Renal cortical epithelial cell (primary cell): ENCODE measurements at regions not wholly inside any gene's neighbourhood (a gene's known extent, or its start where the extent isn't known, plus 50 kb on each side); places are given as distances from the start of the nearest gene placed in this dataset.

Experiments
- DNase-seq: peaks from one replicate; pipeline ENCODE4 v3.0.0-alpha.2; 2011; ENCODE audit warnings: low read depth

DNA sequence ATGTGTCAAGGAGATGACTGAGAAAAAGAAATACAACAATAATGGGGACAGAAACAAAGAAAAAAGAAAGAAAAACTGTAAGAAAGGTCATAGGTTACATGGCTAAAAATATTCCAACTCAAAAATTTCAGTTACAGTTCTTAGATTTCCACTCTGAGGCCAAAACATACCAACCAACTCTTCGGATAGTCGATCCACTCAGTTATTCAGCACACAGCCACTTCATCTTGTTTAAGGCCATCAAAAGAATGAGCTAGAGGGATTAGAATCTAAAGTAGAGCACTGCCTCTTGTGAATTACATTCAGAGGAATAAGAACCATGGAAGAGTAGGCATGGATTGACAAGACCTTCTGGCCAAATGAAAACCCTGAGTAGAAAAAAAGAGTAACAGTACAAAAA is 277.0 kb downstream of the MRPL39 start:
- no peak for DNase-seq

DNA sequence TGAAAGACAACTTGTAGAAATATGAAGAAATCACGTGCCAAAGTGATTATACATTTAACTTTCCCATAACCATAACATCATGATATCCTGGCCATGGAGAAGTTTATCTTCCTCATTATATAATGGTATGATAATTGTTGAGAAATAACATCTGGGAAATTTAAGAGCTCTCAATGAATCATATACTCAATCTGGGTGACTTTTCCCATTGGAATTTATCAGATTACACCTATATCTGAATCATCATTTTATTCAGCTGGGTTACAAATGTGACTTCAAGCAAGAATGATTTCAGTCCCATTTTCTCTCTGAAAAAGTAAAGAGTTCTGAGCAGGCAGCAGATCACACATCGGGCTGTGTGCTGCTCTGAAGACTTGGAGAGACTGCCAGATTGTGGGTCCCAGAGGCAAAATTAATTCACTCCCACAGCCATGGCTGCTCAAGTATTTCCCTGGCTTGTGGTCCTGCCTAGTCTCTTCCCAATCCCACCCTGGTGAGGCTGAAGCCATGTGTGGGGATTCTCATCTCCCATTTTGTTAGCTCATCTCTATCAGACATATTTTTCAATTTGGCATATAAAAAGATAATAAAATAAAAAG is 278.0 kb downstream of the MRPL39 start:
- DNase-seq: peak; percentile 77

DNA sequence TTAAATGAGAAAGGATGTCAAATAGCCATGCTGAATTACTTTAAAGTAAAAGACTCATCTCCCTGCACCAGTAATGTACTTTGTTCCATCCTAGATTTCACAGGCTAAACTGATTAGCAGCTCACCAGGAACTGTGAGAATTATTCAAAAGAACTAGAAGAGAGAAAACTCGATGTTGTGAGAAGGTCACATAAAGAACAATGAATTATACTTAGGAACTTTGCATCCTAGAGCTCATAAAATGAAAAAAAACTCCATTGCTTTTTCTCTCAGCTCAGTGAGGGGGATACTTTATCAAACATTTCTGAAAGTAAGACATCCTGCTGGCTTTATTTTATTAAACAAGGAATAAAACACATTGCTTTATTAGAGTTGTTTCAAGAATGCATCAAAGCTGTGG is 278.5 kb downstream of the MRPL39 start:
- no peak for DNase-seq

DNA sequence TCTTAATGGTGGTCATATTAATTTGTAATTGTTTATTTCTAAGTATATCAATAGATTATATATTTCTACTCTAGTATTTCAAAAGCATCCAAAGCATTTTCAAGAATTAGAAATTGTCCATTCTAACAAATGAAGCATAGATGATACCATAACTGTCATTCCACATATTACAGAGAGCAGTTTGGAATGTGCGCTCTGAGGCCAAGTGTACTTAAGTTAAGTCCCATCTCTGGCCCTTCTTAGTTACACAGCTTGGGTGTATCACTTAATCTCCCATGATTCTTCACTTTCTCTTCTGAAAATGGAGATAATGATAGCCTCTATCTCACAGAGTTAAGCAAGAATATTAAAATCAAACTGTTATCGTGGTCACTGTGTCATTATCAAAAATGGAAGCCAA is 281.1 kb downstream of the MRPL39 start:
- no peak for DNase-seq

DNA sequence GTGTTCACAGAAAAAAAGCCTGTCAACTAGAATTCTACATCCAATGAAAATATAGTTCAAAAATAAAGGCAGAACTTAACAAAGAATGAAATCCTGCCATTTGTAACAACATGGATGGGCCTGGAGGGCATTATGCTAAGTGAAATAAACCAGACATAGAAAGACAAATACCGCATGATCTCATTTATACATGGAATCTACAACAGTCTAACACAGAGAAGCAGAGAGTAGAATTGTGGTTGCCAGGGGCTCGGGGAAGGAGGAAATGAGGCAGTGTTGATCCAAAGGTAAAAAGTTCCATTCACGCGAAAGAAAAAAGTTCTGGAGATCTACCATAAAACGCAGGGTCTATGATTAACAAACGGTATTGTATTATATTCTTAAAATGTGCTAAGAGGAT is 282.6 kb downstream of the MRPL39 start:
- no peak for DNase-seq

DNA sequence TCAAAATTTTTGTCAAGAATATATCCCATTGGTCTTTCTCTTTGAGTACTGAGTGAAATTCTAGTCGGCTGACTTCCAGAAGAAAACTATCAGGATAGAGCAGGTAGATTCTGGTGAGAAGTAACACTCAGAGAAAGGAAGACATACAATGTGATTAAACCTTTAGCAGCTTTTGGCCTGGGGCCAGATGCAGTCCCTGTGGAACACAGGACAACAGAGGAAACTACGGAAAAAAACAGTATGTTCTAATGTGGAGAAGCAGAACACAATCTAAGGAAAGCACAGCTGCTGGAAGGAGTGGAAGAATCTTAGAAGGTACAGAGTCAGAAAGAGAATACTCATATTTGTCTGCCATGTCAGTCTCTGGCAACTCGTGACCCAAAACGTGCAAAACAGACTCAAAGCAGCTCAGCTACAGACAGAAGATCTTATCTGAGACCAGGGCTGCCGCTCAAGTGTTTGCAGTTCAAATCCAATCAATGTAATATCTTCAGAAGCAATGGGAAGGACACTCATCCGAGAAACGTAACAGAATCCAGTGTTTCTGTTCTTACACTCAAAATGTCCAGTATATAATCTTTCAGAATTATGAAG is 283.8 kb downstream of the MRPL39 start:
- DNase-seq: no peak

DNA sequence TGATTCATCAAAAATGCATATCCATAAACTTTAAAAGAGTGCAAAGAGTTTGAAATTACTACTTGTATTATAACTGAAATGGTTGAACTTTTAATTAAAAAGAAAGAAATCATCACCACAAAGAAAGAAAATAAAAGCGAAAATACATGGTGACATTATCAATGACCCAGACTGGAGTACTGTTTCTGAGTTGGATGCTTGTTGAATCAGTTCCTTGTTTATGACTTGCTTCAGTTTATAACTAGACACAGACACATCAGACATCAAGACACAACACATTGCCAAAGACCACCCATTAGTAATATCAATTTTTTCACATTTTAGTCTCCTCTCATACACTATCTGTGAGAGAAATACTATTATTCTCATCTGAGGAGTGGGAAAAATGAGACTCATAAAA is 293.0 kb downstream of the MRPL39 start:
- no peak for DNase-seq

DNA sequence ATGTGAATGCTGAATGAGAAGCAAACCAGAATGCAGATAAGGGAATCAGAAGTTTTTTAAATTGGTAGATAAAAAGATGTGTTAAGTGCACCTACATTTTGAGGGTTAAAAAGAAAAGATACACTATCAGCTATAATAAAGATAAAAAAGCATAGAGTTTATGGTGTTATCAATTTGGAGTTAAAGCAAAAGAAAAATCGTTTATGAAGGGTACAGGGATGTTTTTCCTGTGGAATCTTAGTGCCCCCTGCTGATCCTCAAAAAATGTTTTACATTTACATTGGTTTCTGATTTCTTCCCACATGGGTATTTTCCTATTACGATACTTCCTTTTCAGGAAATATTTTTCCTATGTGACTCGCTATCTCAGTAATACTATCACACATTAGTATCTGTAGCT is 293.5 kb downstream of the MRPL39 start:
- peak; percentile 18 for DNase-seq

DNA sequence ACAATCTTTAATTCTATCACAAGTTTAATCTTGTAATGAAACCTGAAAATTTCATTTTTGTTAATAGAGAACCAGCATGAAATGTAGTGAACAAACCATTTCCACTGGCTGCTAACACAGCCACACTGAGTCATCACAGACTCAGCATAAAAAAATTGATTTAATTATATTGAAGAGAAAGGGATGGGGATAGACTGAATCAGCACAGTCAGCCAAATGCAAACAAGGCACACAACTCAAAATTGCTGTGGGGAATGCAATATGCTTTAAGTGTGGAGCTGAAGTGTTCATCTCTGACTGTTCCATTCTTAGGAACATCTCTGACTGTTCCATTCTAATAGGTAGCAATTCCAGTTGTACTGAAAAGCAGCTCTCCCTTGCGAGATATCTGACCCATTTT is 299.8 kb downstream of the MRPL39 start:
- peak; percentile 29 for DNase-seq

DNA sequence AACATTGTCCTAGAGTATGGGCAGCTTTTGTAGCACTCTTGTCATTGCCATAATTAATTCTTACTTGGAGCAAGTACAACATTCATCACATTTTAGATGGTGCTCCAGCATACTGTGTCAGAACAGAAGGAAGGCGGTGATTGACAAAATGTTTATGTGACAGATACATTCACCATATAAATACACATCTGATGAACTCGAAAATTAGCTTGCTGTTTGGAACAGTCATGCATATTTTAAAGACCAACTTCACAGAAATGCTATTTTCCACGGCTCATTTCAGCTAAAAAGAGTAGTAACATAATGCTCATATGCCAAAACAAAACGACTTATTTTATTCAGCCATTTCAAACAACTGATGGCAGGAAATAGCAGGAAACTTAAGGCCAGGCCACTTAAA is 302.7 kb downstream of the MRPL39 start:
- DNase-seq: no peak

DNA sequence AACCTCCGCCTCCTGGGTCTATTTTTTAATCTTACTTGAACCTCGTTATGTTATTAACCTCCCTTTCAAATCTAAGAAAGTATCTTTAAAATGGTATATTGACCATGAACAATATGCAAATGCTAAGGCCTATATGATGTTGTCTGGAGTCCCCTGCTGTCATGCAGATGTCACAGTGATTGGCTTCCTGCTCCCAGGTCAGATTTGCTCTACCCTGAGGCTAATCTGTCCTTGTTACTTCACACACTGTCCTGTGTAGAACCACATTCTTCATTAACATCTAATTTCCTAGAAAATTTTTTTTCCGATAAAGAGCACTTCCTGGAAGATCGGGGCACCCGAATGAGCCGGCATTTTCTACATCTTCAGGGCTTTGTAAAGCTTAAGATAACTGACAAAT is 306.6 kb downstream of the MRPL39 start:
- DNase-seq: no peak

DNA sequence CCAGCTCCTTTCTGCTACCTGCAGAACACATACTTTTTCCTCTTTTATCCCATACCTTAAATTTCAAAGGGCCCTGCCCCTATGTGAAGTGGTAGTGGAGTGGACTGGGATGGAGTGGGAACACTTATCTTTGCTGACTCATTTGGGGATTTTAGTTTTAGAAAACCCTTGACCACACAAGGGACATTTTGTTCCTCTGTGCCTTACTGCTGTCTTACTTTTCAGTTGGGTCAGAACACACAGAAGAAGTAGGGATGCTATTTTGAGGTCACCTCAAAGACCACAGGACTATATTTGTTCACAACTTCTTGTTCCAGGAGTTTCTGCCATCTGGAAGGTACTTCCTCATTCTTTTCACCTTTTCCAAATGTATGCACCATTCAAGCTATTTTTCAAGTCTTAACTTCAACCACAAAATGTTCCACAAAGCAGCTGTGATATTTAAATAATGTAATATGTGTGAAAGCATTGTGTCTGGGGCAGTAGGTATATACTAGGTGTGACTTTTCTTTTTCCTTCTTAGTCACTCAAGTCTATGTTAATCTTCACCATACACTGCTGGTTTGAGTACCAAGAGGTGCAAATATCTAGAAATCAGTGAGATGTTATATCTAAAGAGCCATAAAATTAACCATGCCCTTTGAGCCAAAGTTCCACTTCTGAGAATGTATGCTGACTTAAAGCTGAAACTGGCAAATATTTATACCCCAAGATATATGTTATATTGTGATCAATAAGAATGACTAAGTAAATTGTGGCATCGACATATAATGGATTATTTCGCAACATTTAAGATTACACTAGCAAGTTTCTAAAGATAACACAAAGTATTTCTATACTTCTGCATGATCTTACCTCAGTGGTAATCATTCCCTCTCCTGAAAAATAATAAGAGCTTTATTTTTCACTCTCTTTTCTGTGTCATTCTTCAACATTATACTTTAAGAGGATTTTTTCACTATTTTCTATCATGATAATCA is 308.5 kb downstream of the MRPL39 start:
- DNase-seq: no peak

DNA sequence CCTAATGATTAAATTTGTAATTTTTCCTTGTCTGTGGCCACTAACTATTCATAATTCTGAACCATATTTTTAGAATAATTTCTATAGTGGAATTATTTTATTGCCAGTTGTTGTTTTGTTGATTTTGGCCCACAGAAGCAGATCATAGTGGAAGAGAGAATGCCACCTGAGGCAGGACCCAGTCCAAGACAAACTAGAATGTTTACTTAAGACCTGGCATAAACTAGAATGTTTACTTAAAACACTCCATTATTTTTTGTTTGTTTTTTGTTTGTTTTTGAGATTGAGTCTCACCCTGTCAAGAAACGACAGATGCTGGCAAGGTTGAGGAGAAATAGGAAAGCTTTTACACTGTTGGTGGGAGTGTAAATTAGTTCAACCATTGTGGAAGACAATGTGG is 310.2 kb downstream of the MRPL39 start:
- no peak for DNase-seq

DNA sequence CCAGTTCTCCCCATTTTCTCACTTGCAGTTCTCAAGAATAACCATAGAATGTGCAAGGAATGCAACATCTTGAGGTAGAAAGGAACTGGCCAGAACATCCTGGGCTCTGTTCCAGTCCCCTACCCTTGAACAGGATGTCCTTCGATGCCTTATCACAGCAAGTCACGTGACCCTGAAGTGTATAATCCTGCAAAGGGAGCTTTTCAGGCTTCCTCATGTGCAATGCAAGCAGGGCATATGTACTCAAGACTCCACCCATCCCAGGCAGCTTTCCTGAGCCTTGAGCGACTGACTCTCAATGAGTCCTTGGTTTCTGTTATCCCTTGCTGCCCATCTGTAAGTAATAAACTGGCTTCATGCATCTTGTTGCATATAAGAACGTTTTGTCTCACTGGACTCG is 311.0 kb downstream of the MRPL39 start:
- DNase-seq: no peak

DNA sequence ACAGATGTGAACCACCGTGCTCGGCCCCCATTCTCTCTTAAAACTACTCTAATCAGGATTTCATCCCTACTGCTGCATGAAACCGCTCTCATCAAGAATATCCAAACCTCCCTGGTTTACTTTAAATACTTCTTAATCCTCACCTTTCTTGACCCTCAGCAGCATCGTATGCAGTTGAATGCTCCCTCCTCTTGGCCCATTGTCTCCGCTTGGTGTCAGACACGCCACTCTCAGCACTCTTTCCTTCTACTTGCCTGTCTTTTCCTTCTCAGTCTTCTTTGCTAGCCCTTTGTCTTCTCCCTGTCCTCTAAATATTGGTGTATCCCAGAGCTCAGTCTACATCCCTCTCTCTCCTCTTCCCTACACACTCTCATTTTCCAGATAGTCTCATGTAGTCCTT is 314.9 kb downstream of the MRPL39 start:
- no peak for DNase-seq

DNA sequence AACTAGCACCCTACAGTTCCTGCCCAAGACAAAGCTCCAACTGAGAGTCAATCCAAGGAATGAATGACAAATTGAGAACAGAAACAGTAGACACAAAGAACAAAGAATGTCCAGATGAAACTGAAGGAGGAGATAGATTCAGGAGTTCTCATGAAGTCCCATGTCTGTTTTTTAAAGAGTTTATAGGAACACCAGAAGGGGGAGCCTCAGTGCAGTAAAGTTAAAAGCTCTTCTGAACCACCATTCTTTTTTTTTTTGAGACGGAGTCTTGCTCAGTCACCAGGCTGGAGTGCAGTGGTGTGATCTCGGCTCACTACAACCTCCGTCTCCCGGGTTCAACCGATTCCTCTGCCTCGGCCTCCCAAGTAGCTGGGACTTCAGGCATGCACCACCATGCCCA is 323.6 kb downstream of the MRPL39 start:
- peak; percentile 54 for DNase-seq

DNA sequence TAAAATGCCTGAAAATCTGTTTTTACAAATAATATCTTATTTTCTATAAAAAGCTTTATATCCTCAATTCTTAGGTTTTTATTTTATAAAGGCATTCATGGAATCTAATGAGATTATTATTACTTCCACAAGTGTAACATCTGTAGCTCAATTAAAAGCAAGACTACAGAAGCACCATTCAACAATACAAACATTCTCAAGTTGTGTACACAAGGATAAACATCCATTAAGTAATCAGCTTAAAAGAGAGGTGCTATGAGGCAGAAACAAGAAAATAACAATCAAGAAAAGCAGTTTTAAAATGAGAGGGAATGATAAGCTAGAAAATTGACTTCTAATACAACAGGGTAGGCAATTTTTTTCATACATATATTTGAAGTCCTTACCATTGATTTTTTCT is 326.1 kb downstream of the MRPL39 start:
- DNase-seq: no peak

DNA sequence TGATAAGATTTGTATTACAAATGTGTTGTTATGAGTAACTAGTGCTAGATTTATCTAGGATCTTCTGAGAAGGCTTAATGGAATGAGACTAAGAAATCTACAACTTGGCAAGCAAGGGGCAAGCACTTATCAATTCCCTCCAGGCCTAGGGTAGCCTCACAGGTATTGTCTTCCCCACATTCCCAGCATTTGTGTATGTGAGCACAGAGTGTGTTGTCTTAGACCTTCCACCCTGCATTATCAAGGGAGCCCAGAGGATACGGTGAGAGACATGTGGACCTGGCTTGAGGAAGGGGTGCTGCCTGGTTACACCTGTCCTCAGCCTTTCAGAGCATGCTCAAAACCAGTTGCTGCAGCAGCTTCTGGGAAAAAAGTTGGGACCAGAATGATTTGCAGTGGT is 327.2 kb downstream of the MRPL39 start:
- DNase-seq: no peak

DNA sequence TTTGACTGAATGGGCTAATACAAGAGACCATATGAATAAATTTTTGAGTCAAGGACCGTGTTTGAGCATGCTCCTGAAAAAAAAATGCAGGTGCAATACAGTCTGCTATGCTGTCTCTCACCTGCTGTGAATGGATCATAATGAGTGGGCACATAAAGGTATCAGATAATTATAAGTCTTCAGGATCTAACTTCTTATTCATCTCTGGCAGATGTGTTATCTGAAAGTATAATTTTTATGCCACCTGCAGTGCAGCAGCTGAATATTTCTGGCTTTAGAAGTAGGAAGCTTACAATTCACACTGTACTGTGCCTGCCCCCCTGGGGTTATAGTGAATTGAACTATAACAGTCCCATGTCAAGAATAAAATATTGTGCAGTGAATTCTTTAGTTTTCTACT is 333.3 kb downstream of the MRPL39 start:
- no peak for DNase-seq

DNA sequence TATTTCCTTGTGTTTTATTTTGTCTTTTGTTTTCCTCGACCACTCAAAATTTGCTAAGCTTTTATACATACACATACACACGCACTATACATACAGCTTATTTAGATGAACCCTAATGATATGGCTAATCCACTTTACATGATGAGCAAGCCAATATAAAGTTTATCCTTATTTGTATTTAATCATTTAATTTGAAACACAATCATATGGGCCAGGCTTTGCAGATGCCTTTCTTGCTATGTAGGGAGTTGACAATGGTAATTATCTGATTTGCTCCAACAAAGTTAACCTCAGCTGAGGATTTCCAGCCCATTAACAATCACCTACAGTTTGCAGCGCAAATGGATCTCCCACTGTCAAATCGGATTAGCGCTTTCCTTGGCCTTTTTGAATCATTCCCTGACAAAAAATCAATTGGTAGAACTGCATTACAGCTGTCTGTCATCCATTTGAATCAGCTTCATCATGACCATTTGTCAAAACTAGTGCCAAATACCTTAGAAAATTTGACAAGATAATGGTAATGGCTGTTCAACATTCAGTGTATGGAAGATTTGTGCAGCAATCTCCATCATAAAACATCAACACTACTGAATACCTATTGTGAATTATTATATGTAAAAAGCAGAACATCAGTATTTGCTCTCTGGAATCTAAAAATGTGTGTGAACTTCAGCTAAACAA is 352.6 kb downstream of the MRPL39 start:
- DNase-seq: no peak

DNA sequence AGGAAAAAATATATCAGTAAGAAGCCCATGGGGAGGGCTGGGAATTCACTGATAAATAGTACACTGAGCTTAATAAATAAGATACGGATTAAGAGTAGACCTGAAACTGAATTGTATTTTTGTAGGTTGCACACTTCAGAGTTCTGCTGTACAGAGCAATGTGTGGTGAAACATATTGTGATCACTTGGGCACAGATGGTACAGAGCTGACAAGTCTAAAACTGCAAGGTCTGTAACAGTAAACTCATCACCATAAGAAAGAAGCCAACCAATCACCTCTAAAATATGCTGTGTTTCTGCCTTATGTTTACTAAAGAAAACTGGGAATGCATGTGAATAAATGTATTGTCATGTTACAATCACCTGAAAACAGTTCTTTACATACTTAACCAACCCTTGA is 360.7 kb downstream of the MRPL39 start:
- no peak for DNase-seq

DNA sequence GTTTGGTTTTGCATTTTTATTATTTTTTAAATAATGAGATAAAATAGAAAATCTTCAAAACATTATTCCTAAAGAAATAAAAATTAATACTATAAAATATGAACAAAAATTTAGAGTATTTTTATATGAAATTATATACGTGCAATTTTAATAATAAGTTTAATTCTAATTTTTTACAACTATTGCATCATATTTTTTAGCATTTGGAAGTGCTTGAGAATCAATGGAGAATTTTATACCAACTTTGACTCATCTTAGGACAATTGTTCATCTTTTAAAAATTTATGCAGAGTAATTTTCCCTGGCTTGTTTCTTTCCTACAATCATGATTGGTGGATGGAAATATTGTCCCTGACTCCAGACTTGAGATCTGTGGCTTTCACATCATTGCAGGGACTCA is 362.5 kb downstream of the MRPL39 start:
- no peak for DNase-seq

DNA sequence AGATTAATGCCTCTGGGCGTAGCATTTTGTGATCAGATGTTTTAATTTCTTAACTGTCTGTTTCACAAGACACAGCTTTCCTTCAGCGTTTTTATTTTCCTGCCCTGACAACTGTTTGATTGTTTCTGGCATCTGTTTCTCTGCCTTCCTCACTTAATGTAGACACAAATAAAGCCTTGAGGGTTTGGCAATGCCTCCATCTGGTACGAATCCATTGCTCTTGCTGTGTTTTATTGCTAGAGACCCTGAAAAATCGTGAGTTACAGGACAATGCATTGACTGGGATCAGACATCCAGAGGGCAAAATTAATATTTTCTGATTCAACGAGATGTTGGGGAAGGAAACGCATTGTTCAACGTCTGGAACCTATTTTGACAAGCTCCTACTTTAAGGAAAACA is 363.5 kb downstream of the MRPL39 start:
- no peak for DNase-seq
